Activated naive CD4-positive, alpha-beta T cell treated with anti-CD3 and anti-CD28 coated beads for 36 hours (primary cell): ENCODE measurements at regions not wholly inside any gene's neighbourhood (a gene's known extent, or its start where the extent isn't known, plus 50 kb on each side); places are given as distances from the start of the nearest gene placed in this dataset.
"Not testable (repeated sequence)": the region's sequence is repeated elsewhere in the genome, so short reads cannot be mapped to it uniquely, and the experiment has no call there.

Experiments used
- CTCF ChIA-PET: fragments of 350-600 bp; sonication (Branson Sonifier 250); formaldehyde crosslinking; loops from one replicate; lab custom pipeline; 2021; ENCODE audit warnings: antibody characterized with exemption; lab: Charles Lee
- DNase-seq: peaks from one replicate; pipeline ENCODE4 v3.0.0-alpha.2; 2020
- H3K27ac Mint-ChIP-seq: one replicate; pipeline ENCODE4 v1.8.0; 2021; ENCODE audit warnings: mild to moderate bottlenecking, mixed read lengths
- H3K27me3 Mint-ChIP-seq: one replicate; pipeline ENCODE4 v1.8.0; 2021; ENCODE audit warnings: low read depth, mixed read lengths
- H3K36me3 Mint-ChIP-seq: one replicate; pipeline ENCODE4 v1.8.0; 2021; ENCODE audit warnings: low read depth, mixed read lengths
- H3K4me1 Mint-ChIP-seq: one replicate; pipeline ENCODE4 v1.8.0; 2021; ENCODE audit warnings: low read depth, mixed read lengths
- H3K4me3 Mint-ChIP-seq: one replicate; pipeline ENCODE4 v1.8.0; 2021; ENCODE audit warnings: mild to moderate bottlenecking, moderate library complexity, mixed read lengths
- H3K9me3 Mint-ChIP-seq: one replicate; pipeline ENCODE4 v1.8.0; 2021; ENCODE audit warnings: mixed read lengths
- intact Hi-C: fragments of 100-400 bp; cut with micrococcal nuclease; formaldehyde crosslinking; loops from one replicate; pipeline ENCODE4 v1.15.1; 2023

DNA sequence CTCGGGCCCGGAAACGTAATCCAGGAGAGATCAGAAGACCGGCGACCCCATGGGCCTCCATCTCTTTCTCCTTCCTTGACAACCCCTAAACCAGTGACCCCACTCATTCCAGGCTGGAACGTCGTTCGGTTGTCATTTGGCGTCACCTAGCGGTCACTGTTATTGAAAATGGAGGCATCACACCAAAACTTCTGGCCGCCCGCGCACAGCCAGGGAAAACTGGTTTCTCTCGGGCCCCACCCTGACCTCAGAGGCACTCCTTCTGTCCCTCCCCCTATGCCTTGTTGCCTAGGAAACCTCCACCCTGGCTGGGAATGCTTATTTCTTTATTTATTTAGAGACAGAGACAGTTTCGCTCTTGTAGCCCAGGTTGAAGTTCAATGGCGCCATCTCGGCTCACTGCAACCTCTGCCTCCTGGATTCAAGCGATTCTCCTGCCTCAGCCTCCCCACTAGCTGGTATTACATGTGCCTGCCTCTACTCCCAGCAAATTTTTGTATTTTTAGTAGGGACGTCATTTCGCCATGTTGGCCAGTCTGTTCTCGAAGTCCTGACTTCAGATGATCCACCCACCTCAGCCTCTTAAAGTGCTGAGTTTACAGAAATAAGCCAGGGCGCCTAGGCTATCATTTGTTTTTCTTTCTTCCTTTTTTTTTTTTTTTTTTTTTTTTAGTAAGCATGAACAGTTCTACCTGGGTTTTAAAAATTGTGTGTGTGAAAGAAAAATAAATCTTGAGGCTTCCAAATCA lies 2144.1 kb upstream of the TPTE start:
- H3K4me1 Mint-ChIP-seq, intact Hi-C loops, H3K27me3 Mint-ChIP-seq, CTCF ChIA-PET, DNase-seq, H3K4me3 Mint-ChIP-seq, H3K36me3 Mint-ChIP-seq, H3K27ac Mint-ChIP-seq, H3K9me3 Mint-ChIP-seq: not testable (repeated sequence)

GRCh38 chr21:8380419-8381079 lies 2140.8 kb upstream of the TPTE start:
- H3K27me3 Mint-ChIP-seq, H3K9me3 Mint-ChIP-seq, H3K36me3 Mint-ChIP-seq, intact Hi-C loops, CTCF ChIA-PET, H3K27ac Mint-ChIP-seq, H3K4me1 Mint-ChIP-seq, H3K4me3 Mint-ChIP-seq, DNase-seq: not testable (repeated sequence)

DNA sequence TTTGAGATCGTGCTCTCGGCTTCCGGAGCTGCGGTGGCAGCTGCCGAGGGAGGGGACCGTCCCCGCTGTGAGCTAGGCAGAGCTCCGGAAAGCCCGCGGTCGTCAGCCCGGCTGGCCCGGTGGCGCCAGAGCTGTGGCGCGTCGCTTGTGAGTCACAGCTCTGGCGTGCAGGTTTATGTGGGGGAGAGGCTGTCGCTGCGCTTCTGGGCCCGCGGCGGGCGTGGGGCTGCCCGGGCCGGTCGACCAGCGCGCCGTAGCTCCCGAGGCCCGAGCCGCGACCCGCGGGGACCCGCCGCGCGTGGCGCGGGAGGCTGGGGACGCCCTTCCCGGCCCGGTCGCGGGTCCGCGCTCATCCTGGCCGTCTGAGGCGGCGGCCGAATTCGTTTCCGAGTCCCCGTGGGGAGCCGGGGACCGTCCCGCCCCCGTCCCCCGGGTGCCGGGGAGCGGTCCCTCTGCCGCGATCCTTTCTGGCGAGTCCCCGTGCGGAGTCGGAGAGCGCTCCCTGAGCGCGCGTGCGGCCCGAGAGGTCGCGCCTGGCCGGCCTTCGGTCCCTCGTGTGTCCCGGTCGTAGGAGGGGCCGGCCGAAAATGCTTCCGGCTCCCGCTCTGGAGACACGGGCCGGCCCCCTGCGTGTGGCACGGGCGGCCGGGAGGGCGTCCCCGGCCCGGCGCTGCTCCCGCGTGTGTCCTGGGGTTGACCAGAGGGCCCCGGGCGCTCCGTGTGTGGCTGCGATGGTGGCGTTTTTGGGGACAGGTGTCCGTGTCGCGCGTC lies 2133.0 kb upstream of the TPTE start:
- intact Hi-C loops, H3K27me3 Mint-ChIP-seq, CTCF ChIA-PET, H3K27ac Mint-ChIP-seq, DNase-seq, H3K9me3 Mint-ChIP-seq, H3K4me1 Mint-ChIP-seq, H3K36me3 Mint-ChIP-seq, H3K4me3 Mint-ChIP-seq: not testable (repeated sequence)

DNA sequence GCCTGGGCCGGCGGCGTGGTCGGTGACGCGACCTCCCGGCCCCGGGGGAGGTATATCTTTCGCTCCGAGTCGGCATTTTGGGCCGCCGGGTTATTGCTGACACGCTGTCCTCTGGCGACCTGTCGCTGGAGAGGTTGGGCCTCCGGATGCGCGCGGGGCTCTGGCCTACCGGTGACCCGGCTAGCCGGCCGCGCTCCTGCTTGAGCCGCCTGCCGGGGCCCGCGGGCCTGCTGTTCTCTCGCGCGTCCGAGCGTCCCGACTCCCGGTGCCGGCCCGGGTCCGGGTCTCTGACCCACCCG lies 2132.5 kb upstream of the TPTE start:
- H3K27ac Mint-ChIP-seq, H3K9me3 Mint-ChIP-seq, CTCF ChIA-PET, intact Hi-C loops, DNase-seq, H3K36me3 Mint-ChIP-seq, H3K27me3 Mint-ChIP-seq, H3K4me1 Mint-ChIP-seq, H3K4me3 Mint-ChIP-seq: not testable (repeated sequence)

DNA sequence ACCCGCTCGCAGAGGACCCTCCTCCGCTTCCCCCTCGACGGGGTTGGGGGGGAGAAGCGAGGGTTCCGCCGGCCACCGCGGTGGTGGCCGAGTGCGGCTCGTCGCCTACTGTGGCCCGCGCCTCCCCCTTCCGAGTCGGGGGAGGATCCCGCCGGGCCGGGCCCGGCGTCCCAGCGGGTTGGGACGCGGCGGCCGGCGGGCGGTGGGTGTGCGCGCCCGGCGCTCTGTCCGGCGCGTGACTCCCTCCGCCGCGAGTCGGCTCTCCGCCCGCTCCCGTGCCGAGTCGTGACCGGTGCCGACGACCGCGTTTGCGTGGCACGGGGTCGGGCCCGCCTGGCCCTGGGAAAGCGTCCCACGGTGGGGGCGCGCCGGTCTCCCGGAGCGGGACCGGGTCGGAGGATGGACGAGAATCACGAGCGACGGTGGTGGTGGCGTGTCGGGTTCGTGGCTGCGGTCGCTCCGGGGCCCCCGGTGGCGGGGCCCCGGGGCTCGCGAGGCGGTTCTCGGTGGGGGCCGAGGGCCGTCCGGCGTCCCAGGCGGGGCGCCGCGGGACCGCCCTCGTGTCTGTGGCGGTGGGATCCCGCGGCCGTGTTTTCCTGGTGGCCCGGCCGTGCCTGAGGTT lies 2130.7 kb upstream of the TPTE start:
- H3K4me1 Mint-ChIP-seq, H3K27ac Mint-ChIP-seq, CTCF ChIA-PET, H3K9me3 Mint-ChIP-seq, H3K27me3 Mint-ChIP-seq, H3K36me3 Mint-ChIP-seq, intact Hi-C loops, DNase-seq, H3K4me3 Mint-ChIP-seq: not testable (repeated sequence)

GRCh38 chr21:8394380-8394779 lies 2127.0 kb upstream of the TPTE start:
- H3K4me3 Mint-ChIP-seq, H3K9me3 Mint-ChIP-seq, H3K27ac Mint-ChIP-seq, H3K27me3 Mint-ChIP-seq, CTCF ChIA-PET, H3K4me1 Mint-ChIP-seq, intact Hi-C loops, DNase-seq, H3K36me3 Mint-ChIP-seq: not testable (repeated sequence)

DNA sequence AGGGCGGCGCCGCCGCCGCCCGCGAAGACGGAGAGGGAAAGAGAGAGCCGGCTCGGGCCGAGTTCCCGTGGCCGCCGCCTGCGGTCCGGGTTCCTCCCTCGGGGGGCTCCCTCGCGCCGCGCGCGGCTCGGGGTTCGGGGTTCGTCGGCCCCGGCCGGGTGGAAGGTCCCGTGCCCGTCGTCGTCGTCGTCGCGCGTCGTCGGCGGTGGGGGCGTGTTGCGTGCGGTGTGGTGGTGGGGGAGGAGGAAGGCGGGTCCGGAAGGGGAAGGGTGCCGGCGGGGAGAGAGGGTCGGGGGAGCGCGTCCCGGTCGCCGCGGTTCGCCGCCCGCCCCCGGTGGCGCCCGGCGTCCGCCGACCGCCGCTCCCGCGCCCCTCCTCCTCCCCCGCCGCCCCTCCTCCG lies 2125.4 kb upstream of the TPTE start:
- DNase-seq, intact Hi-C loops, H3K4me3 Mint-ChIP-seq, H3K36me3 Mint-ChIP-seq, H3K27me3 Mint-ChIP-seq, H3K9me3 Mint-ChIP-seq, H3K4me1 Mint-ChIP-seq, CTCF ChIA-PET, H3K27ac Mint-ChIP-seq: not testable (repeated sequence)

DNA sequence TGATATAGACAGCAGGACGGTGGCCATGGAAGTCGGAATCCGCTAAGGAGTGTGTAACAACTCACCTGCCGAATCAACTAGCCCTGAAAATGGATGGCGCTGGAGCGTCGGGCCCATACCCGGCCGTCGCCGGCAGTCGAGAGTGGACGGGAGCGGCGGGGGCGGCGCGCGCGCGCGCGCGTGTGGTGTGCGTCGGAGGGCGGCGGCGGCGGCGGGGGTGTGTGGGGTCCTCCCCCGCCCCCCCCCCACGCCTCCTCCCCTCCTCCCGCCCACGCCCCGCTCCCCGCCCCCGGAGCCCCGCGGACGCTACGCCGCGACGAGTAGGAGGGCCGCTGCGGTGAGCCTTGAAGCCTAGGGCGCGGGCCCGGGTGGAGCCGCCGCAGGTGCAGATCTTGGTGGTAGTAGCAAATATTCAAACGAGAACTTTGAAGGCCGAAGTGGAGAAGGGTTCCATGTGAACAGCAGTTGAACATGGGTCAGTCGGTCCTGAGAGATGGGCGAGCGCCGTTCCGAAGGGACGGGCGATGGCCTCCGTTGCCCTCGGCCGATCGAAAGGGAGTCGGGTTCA lies 2122.4 kb upstream of the TPTE start:
- H3K36me3 Mint-ChIP-seq, H3K9me3 Mint-ChIP-seq, H3K4me1 Mint-ChIP-seq, H3K27me3 Mint-ChIP-seq, H3K4me3 Mint-ChIP-seq, DNase-seq, H3K27ac Mint-ChIP-seq, CTCF ChIA-PET, intact Hi-C loops: not testable (repeated sequence)

- intact Hi-C loops, H3K4me3 Mint-ChIP-seq, H3K4me1 Mint-ChIP-seq, H3K27me3 Mint-ChIP-seq, H3K9me3 Mint-ChIP-seq, H3K27ac Mint-ChIP-seq, H3K36me3 Mint-ChIP-seq, DNase-seq, CTCF ChIA-PET: not testable (repeated sequence)
Observed at GRCh38 chr21:8399866-8400265, 2121.5 kb upstream of the TPTE start.

DNA sequence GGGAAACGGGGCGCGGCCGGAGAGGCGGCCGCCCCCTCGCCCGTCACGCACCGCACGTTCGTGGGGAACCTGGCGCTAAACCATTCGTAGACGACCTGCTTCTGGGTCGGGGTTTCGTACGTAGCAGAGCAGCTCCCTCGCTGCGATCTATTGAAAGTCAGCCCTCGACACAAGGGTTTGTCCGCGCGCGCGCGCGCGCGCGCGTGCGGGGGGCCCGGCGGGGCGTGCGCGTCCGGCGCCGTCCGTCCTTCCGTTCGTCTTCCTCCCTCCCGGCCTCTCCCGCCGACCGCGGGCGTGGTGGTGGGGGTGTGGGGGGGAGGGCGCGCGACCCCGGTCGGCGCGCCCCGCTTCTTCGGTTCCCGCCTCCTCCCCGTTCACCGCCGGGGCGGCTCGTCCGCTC lies 2119.6 kb upstream of the TPTE start:
- H3K4me3 Mint-ChIP-seq, DNase-seq, CTCF ChIA-PET, H3K36me3 Mint-ChIP-seq, intact Hi-C loops, H3K27me3 Mint-ChIP-seq, H3K27ac Mint-ChIP-seq, H3K9me3 Mint-ChIP-seq, H3K4me1 Mint-ChIP-seq: not testable (repeated sequence)

- H3K36me3 Mint-ChIP-seq, intact Hi-C loops, H3K9me3 Mint-ChIP-seq, CTCF ChIA-PET, H3K4me1 Mint-ChIP-seq, H3K4me3 Mint-ChIP-seq, H3K27ac Mint-ChIP-seq, DNase-seq, H3K27me3 Mint-ChIP-seq: not testable (repeated sequence)
Observed at GRCh38 chr21:8406331-8406730, 2115.1 kb upstream of the TPTE start.

GRCh38 chr21:8411139-8411671 lies 2110.2 kb upstream of the TPTE start:
- CTCF ChIA-PET, H3K36me3 Mint-ChIP-seq, H3K4me3 Mint-ChIP-seq, H3K27me3 Mint-ChIP-seq, H3K9me3 Mint-ChIP-seq, intact Hi-C loops, H3K4me1 Mint-ChIP-seq, DNase-seq: not testable (repeated sequence)
- peak overlapping the region; percentile 50 for H3K27ac Mint-ChIP-seq
